ENCODE measurements at regions not wholly inside any gene's neighbourhood (a gene's known extent, or its start where the extent isn't known, plus 50 kb on each side); places are given as distances from the start of the nearest gene placed in this dataset.
"Not testable (repeated sequence)": the region's sequence is repeated elsewhere in the genome, so short reads cannot be mapped to it uniquely, and the experiment has no call there.

DNA sequence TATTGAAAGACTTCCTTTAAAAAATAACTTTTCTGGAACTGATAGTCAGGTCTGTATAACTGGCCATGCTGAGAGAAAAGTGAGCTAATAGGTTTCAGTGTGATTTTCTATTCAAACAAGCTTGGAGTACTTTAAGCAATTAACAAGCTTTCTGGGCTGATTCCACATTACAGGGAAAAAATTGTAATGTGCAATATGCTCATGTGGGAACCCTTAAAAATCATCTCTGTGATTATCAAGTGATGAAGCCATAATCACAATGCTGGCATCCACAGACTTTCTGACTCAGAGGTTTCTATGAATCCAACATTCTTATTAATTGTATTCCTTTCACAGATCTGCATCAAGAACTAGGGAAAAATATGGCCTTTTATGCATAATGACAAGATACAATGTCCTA lies 212.2 kb upstream of the ACO1 start:
- Mint-ChIP-seq H3K4me1 (no peaks in the 10 kb centered on the region), H3K4me3 (no peak overlapping the region), H3K36me3 (no peaks in the 10 kb centered on the region), H3K27ac (no peak overlapping the region), H3K27me3 (no peaks in the 10 kb centered on the region), H3K9me3 (peaks cover 0 to 2% (median 0%) of the 10 kb centered on the region in 8 donors)
- Histone ChIP-seq H3K9me3 (ENCODE audit: control insufficient read depth in 1 of 2, low read length in 2 of 2) (no peaks in the 10 kb centered on the region), H3K27me3 (ENCODE audit: insufficient read depth, low read length) (no peaks in the 10 kb centered on the region), H3K36me3 (ENCODE audit: insufficient read depth, low read length) (no peaks in the 10 kb centered on the region), H3K27ac (ENCODE audit: low read depth, low read length) (no peak overlapping the region), H3K4me3 (ENCODE audit: low read length in 2 of 2) (no peak overlapping the region), H3K4me1 (ENCODE audit: insufficient read depth, low read length) (no peaks in the 10 kb centered on the region)
- ChIA-PET CTCF (ENCODE audit: partially characterized antibody) (interaction anchor here (0.5 kb wide), 1 partner anchor 80 kb away, joined by 3 read pairs; no protein-coding TSS in a partner anchor), POLR2A (ENCODE audit: partially characterized antibody) (no interaction called here)
- intact Hi-C loops (cut with micrococcal nuclease), result no loop called here
- DNase-seq, result no peak

DNA sequence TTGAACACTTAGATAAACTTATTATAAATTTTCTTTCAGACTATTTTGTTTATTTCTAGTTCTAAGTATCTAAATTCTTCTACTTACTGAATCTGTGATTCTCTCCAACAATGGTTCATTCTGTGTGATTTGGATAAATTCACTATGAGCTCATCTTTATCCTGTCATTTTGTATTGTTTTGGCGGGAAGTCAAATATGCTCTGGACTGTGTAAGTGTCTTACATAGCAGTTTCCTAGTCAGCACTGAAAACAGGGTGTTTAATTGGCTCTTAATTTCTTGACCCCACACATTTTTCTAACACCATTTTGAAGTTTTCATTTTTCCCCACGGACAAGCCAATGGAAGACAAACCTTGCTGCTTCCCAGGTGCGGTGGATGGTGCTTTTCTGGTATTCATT lies 207.0 kb upstream of the ACO1 start:
- Mint-ChIP-seq H3K4me3 (no peak overlapping the region), H3K9me3 (peaks cover 0 to 3% (median 0%) of the 10 kb centered on the region in 8 donors), H3K27me3 (no peaks in the 10 kb centered on the region), H3K36me3 (no peaks in the 10 kb centered on the region), H3K27ac (no peak overlapping the region), H3K4me1 (no peaks in the 10 kb centered on the region)
- Histone ChIP-seq H3K4me3 (ENCODE audit: low read length in 2 of 2) (no peak overlapping the region), H3K36me3 (ENCODE audit: insufficient read depth, low read length) (no peaks in the 10 kb centered on the region), H3K9me3 (ENCODE audit: control insufficient read depth in 1 of 2, low read length in 2 of 2) (no peaks in the 10 kb centered on the region), H3K27ac (ENCODE audit: low read depth, low read length) (no peak overlapping the region), H3K4me1 (ENCODE audit: insufficient read depth, low read length) (no peaks in the 10 kb centered on the region), H3K27me3 (ENCODE audit: insufficient read depth, low read length) (no peaks in the 10 kb centered on the region)
- intact Hi-C loops (cut with micrococcal nuclease), result no loop called here
- DNase-seq, result no peak
- ChIA-PET CTCF (ENCODE audit: partially characterized antibody) (no interaction called here), POLR2A (ENCODE audit: partially characterized antibody) (no interaction called here)

DNA sequence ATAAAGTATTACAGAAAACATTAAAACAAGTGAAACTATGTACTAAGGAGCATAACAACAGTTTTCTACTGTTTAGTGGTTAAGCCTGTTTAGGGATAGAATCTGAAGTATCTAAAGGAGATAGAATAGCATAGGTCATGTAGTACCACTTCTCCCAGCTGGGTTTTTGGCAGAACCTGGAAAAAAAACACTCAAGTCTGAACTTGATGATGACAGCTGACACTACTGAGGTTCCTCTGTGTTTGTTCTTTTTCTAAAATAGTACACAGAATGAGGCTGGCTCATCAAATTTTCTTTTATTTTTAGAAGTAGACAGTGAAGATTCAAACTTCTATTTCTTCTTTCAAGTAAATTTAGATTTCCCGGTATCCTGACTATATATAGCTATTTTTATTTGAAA lies 203.8 kb upstream of the ACO1 start:
- peaks cover 0 to 6% (median 0%) of the 10 kb centered on the region in 8 donors for H3K9me3 Mint-ChIP-seq
- no peaks in the 10 kb centered on the region for H3K4me1 Mint-ChIP-seq
- intact Hi-C loops (cut with micrococcal nuclease), result no loop called here
- H3K4me1 ChIP-seq (ENCODE audit: insufficient read depth, low read length), result no peaks in the 10 kb centered on the region
- DNase-seq, result no peak
- ChIA-PET CTCF (ENCODE audit: partially characterized antibody) (no interaction called here), POLR2A (ENCODE audit: partially characterized antibody) (no interaction called here)
- H3K9me3 ChIP-seq (ENCODE audit: control insufficient read depth in 1 of 2, low read length in 2 of 2), result no peaks in the 10 kb centered on the region
- H3K4me3 Mint-ChIP-seq, result no peak overlapping the region
- H3K27ac Mint-ChIP-seq, result no peak overlapping the region
- no peaks in the 10 kb centered on the region for H3K27me3 ChIP-seq (ENCODE audit: insufficient read depth, low read length)
- no peak overlapping the region for H3K4me3 ChIP-seq (ENCODE audit: low read length in 2 of 2)
- H3K27ac ChIP-seq (ENCODE audit: low read depth, low read length), result no peak overlapping the region
- no peaks in the 10 kb centered on the region for H3K36me3 ChIP-seq (ENCODE audit: insufficient read depth, low read length)
- H3K27me3 Mint-ChIP-seq, result peaks cover 0 to 2% of the 10 kb centered on the region in 2 donors
- H3K36me3 Mint-ChIP-seq, result no peaks in the 10 kb centered on the region

DNA sequence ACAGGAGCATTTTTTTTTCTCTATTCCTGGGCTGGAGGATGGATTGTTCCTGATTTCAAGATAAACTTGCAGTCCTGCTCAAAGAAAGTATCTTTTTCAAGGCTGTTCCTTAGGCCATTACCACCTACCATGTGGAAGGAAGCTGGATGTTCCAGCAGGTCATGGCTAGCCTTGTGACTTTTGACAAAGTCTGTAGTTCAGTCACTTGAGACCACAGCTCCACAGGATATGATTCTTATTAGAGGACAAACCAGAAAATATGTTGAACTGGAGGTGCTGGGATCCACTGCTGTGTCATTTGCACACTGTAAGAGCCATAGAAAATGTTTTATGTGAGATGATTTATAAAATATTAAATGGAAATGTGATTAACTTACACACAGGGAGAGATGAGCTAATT lies 184.2 kb upstream of the ACO1 start:
- H3K27ac ChIP-seq (ENCODE audit: low read depth, low read length), result no peak overlapping the region
- no peak overlapping the region for H3K4me3 ChIP-seq (ENCODE audit: low read length in 2 of 2)
- H3K4me3 Mint-ChIP-seq, result no peak overlapping the region
- no peaks in the 10 kb centered on the region for H3K4me1 ChIP-seq (ENCODE audit: insufficient read depth, low read length)
- DNase-seq, result no peak
- no peaks in the 10 kb centered on the region for H3K27me3 ChIP-seq (ENCODE audit: insufficient read depth, low read length)
- ChIA-PET CTCF (ENCODE audit: partially characterized antibody) (no interaction called here), POLR2A (ENCODE audit: partially characterized antibody) (no interaction called here)
- no peaks in the 10 kb centered on the region for H3K36me3 ChIP-seq (ENCODE audit: insufficient read depth, low read length)
- H3K36me3 Mint-ChIP-seq, result no peaks in the 10 kb centered on the region
- H3K9me3 ChIP-seq (ENCODE audit: control insufficient read depth in 1 of 2, low read length in 2 of 2), result no peaks in the 10 kb centered on the region
- intact Hi-C loops (cut with micrococcal nuclease), result no loop called here
- H3K4me1 Mint-ChIP-seq, result no peaks in the 10 kb centered on the region
- peaks cover 0 to 3% (median 0%) of the 10 kb centered on the region in 8 donors for H3K9me3 Mint-ChIP-seq
- no peaks in the 10 kb centered on the region for H3K27me3 Mint-ChIP-seq
- H3K27ac Mint-ChIP-seq, result no peak overlapping the region

DNA sequence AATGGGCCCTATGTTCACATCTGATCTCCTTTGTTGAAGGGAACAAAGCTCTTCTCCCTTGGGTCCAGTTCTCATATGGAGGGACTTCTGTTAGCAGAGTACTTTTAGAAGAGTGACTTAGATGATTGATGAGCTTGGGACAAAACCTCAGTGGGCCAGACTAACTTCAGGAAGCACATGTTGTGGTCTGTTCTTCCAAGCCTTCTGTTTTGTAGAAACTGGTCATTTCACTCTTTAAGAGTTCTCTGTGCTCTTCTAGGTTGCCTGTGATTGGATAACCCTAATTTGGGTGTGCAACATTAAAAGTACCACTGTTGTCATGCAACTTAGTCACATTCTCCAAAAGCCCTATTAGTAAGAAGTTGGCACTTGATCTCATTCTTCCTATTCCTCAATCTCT lies 183.5 kb upstream of the ACO1 start:
- H3K4me3 Mint-ChIP-seq, result no peak overlapping the region
- Histone ChIP-seq H3K36me3 (ENCODE audit: insufficient read depth, low read length) (no peaks in the 10 kb centered on the region), H3K27ac (ENCODE audit: low read depth, low read length) (no peak overlapping the region), H3K4me1 (ENCODE audit: insufficient read depth, low read length) (no peaks in the 10 kb centered on the region), H3K4me3 (ENCODE audit: low read length in 2 of 2) (no peak overlapping the region), H3K27me3 (ENCODE audit: insufficient read depth, low read length) (no peaks in the 10 kb centered on the region), H3K9me3 (ENCODE audit: control insufficient read depth in 1 of 2, low read length in 2 of 2) (no peaks in the 10 kb centered on the region)
- no peak for DNase-seq
- H3K27me3 Mint-ChIP-seq, result no peaks in the 10 kb centered on the region
- intact Hi-C loops (cut with micrococcal nuclease), result no loop called here
- no peaks in the 10 kb centered on the region for H3K9me3 Mint-ChIP-seq
- no peaks in the 10 kb centered on the region for H3K4me1 Mint-ChIP-seq
- H3K27ac Mint-ChIP-seq, result no peak overlapping the region
- POLR2A ChIA-PET (ENCODE audit: partially characterized antibody), result no interaction called here
- CTCF ChIA-PET (ENCODE audit: partially characterized antibody), result no interaction called here
- no peaks in the 10 kb centered on the region for H3K36me3 Mint-ChIP-seq

DNA sequence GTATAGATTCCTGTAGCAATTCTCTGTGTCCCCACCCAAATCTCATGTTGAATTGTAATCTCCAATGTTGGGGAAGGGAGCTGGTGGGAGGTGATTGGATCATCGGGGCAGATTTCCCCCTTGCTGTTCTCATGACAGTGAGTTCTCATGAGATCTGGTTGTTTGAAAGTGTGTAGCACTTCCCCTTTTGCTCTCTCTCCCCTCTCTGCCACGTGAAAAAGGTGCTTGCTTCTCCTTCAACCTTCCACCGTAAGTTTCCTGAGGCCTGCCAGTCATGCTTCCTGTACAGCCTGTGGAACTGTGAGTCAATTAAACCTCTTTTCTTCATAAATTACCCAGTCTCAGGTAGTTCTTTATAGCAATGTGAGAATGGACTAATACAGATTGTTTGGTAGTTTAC lies 175.3 kb upstream of the ACO1 start:
- CTCF ChIA-PET (ENCODE audit: partially characterized antibody); DNase-seq: not testable (repeated sequence)

DNA sequence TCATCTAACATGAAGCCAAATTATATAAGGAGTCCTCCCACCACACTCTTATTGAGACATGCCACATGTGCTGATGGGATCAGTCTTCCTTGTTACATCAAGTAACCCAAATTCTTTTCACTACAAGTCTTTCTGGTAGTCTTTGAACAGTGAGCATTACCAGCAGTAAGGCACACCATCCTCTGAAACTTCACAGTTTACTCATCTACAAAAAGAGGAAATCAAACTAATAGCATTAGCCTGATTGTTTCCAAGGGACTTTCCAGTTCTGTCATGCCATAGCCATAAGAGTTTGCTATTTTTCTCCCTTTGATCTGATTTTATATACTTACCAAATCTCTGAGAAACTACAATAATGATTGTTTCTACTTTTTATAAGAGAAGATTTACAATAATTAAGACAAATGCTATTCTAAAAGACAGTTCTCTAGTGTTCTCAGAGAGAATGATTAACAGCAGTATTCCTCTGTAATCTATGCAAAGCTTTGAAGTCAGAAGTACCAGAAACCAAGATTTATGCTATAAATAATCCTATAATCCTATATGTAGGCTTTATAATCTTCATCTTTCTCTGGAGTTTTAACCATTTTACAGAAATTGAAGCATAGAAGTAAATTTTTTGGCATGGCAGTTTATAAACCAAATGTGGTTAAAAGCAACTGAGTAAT lies 166.2 kb upstream of the ACO1 start:
- intact Hi-C loops (cut with micrococcal nuclease), result no loop called here
- H3K4me1 Mint-ChIP-seq, result no peaks in the 10 kb centered on the region
- no peak overlapping the region for H3K27ac Mint-ChIP-seq
- peaks cover 0 to 2% of the 10 kb centered on the region in 2 donors for H3K27me3 Mint-ChIP-seq
- no peaks in the 10 kb centered on the region for H3K36me3 Mint-ChIP-seq
- Histone ChIP-seq H3K27ac (ENCODE audit: low read depth, low read length) (no peak overlapping the region), H3K9me3 (ENCODE audit: control insufficient read depth in 1 of 2, low read length in 2 of 2) (no peaks in the 10 kb centered on the region), H3K4me3 (ENCODE audit: low read length in 2 of 2) (no peak overlapping the region), H3K4me1 (ENCODE audit: insufficient read depth, low read length) (no peaks in the 10 kb centered on the region), H3K36me3 (ENCODE audit: insufficient read depth, low read length) (no peaks in the 10 kb centered on the region), H3K27me3 (ENCODE audit: insufficient read depth, low read length) (no peaks in the 10 kb centered on the region)
- no peak overlapping the region for H3K4me3 Mint-ChIP-seq
- ChIA-PET CTCF (ENCODE audit: partially characterized antibody) (no interaction called here), POLR2A (ENCODE audit: partially characterized antibody) (no interaction called here)
- DNase-seq, result no peak
- H3K9me3 Mint-ChIP-seq, result peaks cover 0 to 13% (median 0%) of the 10 kb centered on the region in 8 donors

More for the DNA sequence above, 175.3 kb upstream of the ACO1 start:
- H3K27me3 Mint-ChIP-seq; H3K4me3 Mint-ChIP-seq; H3K36me3 ChIP-seq (ENCODE audit: insufficient read depth, low read length); H3K4me1 ChIP-seq (ENCODE audit: insufficient read depth, low read length); POLR2A ChIA-PET (ENCODE audit: partially characterized antibody); H3K9me3 Mint-ChIP-seq; intact Hi-C loops (cut with micrococcal nuclease); H3K36me3 Mint-ChIP-seq; H3K4me1 Mint-ChIP-seq; H3K27ac ChIP-seq (ENCODE audit: low read depth, low read length); H3K4me3 ChIP-seq (ENCODE audit: low read length in 2 of 2); H3K27me3 ChIP-seq (ENCODE audit: insufficient read depth, low read length); H3K27ac Mint-ChIP-seq; H3K9me3 ChIP-seq (ENCODE audit: control insufficient read depth in 1 of 2, low read length in 2 of 2): not testable (repeated sequence)

DNA sequence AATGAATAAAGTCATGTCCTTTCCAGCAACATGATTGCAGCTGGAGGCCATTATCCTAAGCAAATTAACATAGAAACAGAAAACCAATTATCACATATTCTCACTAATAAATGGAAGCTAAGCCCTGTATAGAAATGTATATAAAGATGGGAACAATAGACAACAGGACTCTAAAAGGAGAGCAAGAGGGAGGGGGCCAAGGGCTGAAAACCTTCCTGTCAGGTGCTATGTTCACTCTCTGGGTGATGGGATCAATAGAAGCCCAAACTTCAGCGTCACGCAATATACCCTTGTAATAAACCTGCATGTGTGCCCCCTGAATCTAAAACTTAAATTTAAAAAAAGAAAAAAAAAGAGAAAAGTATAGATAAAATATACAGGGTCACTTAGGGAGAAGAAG lies 163.7 kb upstream of the ACO1 start:
- no peaks in the 10 kb centered on the region for H3K36me3 ChIP-seq (ENCODE audit: insufficient read depth, low read length)
- CTCF ChIA-PET (ENCODE audit: partially characterized antibody), result no interaction called here
- H3K9me3 Mint-ChIP-seq, result peaks cover 0 to 10% (median 0%) of the 10 kb centered on the region in 8 donors

More for the DNA sequence above, 163.7 kb upstream of the ACO1 start:
- intact Hi-C loops (cut with micrococcal nuclease), result no loop called here
- H3K27me3 ChIP-seq (ENCODE audit: insufficient read depth, low read length), result no peaks in the 10 kb centered on the region
- H3K27ac ChIP-seq (ENCODE audit: low read depth, low read length), result no peak overlapping the region
- POLR2A ChIA-PET (ENCODE audit: partially characterized antibody), result no interaction called here
- no peak overlapping the region for H3K4me3 Mint-ChIP-seq
- H3K36me3 Mint-ChIP-seq, result no peaks in the 10 kb centered on the region
- H3K4me1 Mint-ChIP-seq, result no peaks in the 10 kb centered on the region
- H3K4me3 ChIP-seq (ENCODE audit: low read length in 2 of 2), result no peak overlapping the region
- DNase-seq, result no peak
- no peaks in the 10 kb centered on the region for H3K27me3 Mint-ChIP-seq
- no peak overlapping the region for H3K27ac Mint-ChIP-seq
- no peaks in the 10 kb centered on the region for H3K9me3 ChIP-seq (ENCODE audit: control insufficient read depth in 1 of 2, low read length in 2 of 2)
- no peaks in the 10 kb centered on the region for H3K4me1 ChIP-seq (ENCODE audit: insufficient read depth, low read length)

Measured in CD4-positive, alpha-beta memory T cell (primary cell).